HEK293T (cell line): ENCODE measurements at regions not wholly inside any gene's neighbourhood (a gene's known extent, or its start where the extent isn't known, plus 50 kb on each side); places are given as distances from the start of the nearest gene placed in this dataset.

Experiments
- CTCF ChIA-PET: fragments of 350-600 bp; formaldehyde crosslinking; extraction: SDS; loops from one replicate; lab custom pipeline; 2021; ENCODE audit warnings: antibody characterized with exemption, inconsistent platforms; lab: Yijun Ruan, JAX
- POLR2A ChIA-PET: fragments of 350-600 bp; formaldehyde crosslinking; extraction: SDS; loops from one replicate; lab custom pipeline; 2020; ENCODE audit warnings: antibody characterized with exemption, inconsistent platforms; lab: Yijun Ruan, JAX
- DNase-seq: peaks from one replicate; pipeline ENCODE4 v3.0.0; 2012; ENCODE audit warnings: mixed read lengths; ENCODE audit errors: extremely low spot score
- ARNT ChIP-seq: fragments of 450-650 bp; IDR thresholded peaks from 2 replicates; pipeline ENCODE4 v1.6.1; 2017; ENCODE audit warnings: mild to moderate bottlenecking
- BHLHE40 ChIP-seq: fragments of 450-650 bp; IDR thresholded peaks from 2 replicates; pipeline ENCODE4 v1.6.1; 2016; ENCODE audit warnings: mild to moderate bottlenecking, moderate library complexity, borderline replicate concordance
- CTBP1 ChIP-seq: fragments of 450-650 bp; IDR thresholded peaks from 2 replicates; pipeline ENCODE4 v1.6.1; 2016; ENCODE audit warnings: borderline replicate concordance
- ELF4 ChIP-seq: fragments of 450-650 bp; IDR thresholded peaks from 2 replicates; pipeline ENCODE4 v1.6.1; 2017; ENCODE audit warnings: antibody characterized with exemption
- FOXA1 ChIP-seq: fragments of 450-650 bp; IDR thresholded peaks from 2 replicates; pipeline ENCODE4 v1.6.1; 2016; ENCODE audit warnings: mild to moderate bottlenecking
- FOXK2 ChIP-seq: fragments of 450-650 bp; IDR thresholded peaks from 2 replicates; pipeline ENCODE4 v1.6.1; 2016; ENCODE audit warnings: mild to moderate bottlenecking
- FOXM1 ChIP-seq: fragments of 450-650 bp; IDR thresholded peaks from 2 replicates; pipeline ENCODE4 v1.6.1; 2017; ENCODE audit warnings: mild to moderate bottlenecking, borderline replicate concordance
- HDGF ChIP-seq: fragments of 450-650 bp; IDR thresholded peaks from 2 replicates; pipeline ENCODE4 v1.6.1; 2017; ENCODE audit warnings: antibody characterized with exemption, borderline replicate concordance
- L3MBTL2 ChIP-seq: fragments of 450-650 bp; conservative IDR thresholded peaks from 2 replicates; pipeline ENCODE4 v1.6.1; 2016; ENCODE audit warnings: mild to moderate bottlenecking
- LEF1 ChIP-seq: fragments of 450-650 bp; IDR thresholded peaks from 2 replicates; pipeline ENCODE4 v1.6.1; 2017; ENCODE audit warnings: mild to moderate bottlenecking, borderline replicate concordance
- NFRKB ChIP-seq: fragments of 450-650 bp; IDR thresholded peaks from 2 replicates; pipeline ENCODE4 v1.6.1; 2016; ENCODE audit warnings: mild to moderate bottlenecking, moderate library complexity
- SP1 ChIP-seq: fragments of 450-650 bp; IDR thresholded peaks from 2 replicates; pipeline ENCODE4 v1.6.1; 2017
- SUZ12 ChIP-seq: fragments of 450-650 bp; IDR thresholded peaks from 2 replicates; pipeline ENCODE4 v1.6.1; 2016; ENCODE audit warnings: mild to moderate bottlenecking
- TARDBP ChIP-seq: fragments of 450-650 bp; IDR thresholded peaks from 2 replicates; pipeline ENCODE4 v1.6.1; 2016
- ZNF384 ChIP-seq: fragments of 450-650 bp; IDR thresholded peaks from 2 replicates; pipeline ENCODE4 v1.6.1; 2016
- TF ChIP-seq, protein P1 (sequence below): fragments of 450-650 bp; IDR thresholded peaks from 2 replicates; pipeline ENCODE4 v1.6.1; 2016

DNA sequence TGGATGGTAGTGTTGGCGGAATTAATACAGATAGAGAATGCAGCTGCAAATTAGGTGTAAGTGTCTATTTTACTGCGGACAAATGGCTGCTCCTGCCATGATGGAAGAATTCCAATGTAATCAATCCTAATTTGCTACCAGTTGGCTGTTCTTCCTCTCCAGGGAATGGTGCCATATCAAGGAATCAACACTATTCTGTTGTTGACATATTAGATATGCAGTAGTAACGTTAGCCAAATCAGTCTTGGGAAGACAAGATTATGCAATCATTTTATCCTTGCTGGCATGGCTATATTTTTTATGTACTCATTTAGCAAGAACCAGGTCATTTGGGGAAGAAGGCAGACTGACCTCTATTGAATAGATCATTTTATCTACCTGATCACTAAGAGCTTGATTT, 271.2 kb upstream of the AGA start:
- TF ChIP-seq ELF4 (no peak), HDGF (no peak), ZNF384 (no peak), LEF1 (no peak), FOXM1 (no peak), CTBP1 (no peak), BHLHE40 (no peak), FOXK2 (no peak), FOXA1 (no peak), SP1 (no peak), ARNT (no peak), L3MBTL2 (no peak)
- TF ChIP-seq, protein P1, sequence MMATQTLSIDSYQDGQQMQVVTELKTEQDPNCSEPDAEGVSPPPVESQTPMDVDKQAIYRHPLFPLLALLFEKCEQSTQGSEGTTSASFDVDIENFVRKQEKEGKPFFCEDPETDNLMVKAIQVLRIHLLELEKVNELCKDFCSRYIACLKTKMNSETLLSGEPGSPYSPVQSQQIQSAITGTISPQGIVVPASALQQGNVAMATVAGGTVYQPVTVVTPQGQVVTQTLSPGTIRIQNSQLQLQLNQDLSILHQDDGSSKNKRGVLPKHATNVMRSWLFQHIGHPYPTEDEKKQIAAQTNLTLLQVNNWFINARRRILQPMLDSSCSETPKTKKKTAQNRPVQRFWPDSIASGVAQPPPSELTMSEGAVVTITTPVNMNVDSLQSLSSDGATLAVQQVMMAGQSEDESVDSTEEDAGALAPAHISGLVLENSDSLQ: no peak
- POLR2A ChIA-PET: no interaction called here
- DNase-seq: no peak
- CTCF ChIA-PET: no interaction called here

DNA sequence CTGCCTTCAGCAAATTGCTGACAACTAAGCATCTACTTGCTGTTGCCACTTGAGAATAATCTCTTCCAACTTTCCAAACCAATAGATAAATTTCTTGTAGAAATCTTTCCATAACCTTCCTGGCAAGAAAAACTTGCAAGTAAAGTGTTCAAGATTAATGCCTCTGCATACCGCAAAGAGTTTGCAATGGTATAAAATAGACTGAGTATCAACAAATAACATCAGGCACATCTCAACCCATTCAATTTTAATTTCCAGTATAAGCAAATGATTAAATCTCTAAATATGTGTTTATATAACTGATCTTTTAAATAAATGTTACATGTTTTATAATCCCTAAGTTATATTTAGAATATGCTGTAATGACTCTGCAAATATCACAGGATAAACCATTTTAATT, 275.2 kb upstream of the AGA start:
- ChIA-PET CTCF (no interaction called here), POLR2A (no interaction called here)
- DNase-seq: no peak
- TF ChIP-seq HDGF (no peak), CTBP1 (no peak), LEF1 (no peak)

DNA sequence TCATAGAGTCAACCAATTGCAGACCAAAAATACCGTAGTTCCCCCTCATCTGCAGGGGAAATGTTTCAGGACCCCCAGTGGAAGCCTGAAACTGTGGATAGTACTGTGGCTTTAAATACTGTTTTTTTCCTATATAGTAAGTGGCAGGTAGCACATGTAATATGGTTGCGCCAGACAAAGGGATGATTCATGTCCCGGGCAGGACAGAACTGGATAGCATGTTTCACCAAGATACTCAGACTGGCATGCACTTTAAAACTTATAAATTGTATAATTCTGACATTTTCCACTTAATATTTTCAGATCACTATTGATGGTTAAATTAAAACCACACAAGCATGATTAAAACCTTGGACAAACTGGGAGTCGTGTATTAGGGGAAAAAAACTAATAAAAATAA, 276.3 kb upstream of the AGA start:
- TF ChIP-seq NFRKB: no peak
- no peak for TF ChIP-seq SUZ12
- TF ChIP-seq LEF1: no peak
- TF ChIP-seq FOXM1: no peak
- TF ChIP-seq L3MBTL2: no peak
- no peak for TF ChIP-seq HDGF
- TF ChIP-seq ZNF384: no peak
- TF ChIP-seq CTBP1: no peak
- no peak for TF ChIP-seq ELF4
- TF ChIP-seq FOXA1: no peak
- no peak for TF ChIP-seq BHLHE40
- TF ChIP-seq TARDBP: no peak
- TF ChIP-seq, protein P1: no peak
- TF ChIP-seq FOXK2: no peak
- no peak for TF ChIP-seq ARNT
- no peak for TF ChIP-seq SP1
- POLR2A ChIA-PET: no interaction called here
- CTCF ChIA-PET: no interaction called here
- no peak for DNase-seq

DNA sequence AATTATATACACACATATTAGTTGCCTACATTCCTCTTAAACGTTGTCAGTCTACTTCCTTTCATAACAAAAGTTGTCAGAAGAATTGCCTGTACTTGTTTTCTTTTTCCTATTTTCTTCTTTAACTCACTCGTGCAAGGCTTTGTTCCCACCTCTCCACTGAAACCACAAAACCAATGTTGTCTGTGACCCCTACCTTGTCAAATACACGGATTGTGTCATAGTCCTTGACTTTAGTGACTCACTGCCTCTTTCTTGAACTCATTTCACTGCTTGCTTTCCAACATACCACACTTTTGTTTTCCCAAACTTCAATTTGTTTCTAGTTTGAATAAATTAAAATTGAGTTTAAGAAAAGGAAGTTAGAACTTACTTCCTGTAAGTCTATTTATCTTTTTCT, 283.9 kb upstream of the AGA start:
- no peak for TF ChIP-seq ELF4
- no peak for TF ChIP-seq NFRKB
- TF ChIP-seq SP1: no peak
- TF ChIP-seq ZNF384: no peak
- TF ChIP-seq CTBP1: no peak
- no peak for TF ChIP-seq HDGF
- TF ChIP-seq BHLHE40: no peak
- TF ChIP-seq, protein P1: no peak
- TF ChIP-seq ARNT: no peak
- no peak for TF ChIP-seq SUZ12
- no peak for TF ChIP-seq TARDBP
- TF ChIP-seq L3MBTL2: no peak
- no peak for TF ChIP-seq FOXM1
- ChIA-PET CTCF (no interaction called here), POLR2A (no interaction called here)
- no peak for DNase-seq

DNA sequence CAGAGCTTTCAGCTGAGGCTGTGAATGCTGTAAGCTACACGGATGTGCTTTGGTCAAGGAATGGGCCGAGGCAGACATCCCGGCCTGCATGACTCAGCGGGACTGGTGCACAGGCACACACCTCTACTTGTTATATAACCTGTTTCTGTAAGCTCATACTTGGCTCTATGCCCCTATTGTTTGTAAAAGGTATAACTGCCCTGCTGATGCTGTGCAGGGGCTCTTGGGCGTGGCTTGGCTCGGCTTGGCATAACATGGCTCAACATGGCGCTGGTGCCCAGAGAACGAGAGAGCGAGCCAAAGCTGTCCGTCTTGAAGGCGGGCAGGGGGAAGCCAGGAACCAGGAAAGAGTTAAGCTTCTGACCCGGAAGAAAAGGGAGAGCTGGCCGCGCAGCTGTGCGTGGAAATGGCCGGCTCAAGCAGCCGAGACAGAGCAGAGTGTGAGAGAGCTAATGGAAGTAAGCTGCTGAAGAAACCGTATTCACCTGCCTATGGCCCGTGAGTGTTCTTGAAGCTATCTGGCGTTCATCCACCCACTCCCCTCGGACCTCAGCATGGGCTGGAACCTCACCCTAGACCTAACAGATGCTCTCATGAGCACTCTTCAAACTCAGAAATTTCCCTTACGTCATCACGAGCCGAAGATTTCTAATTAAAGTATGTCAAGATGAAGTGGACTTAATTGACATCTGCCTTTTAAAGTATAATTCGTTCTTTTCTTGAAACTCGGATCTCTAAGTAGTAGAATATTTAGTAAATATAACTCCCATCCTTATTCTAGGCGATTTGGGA, 286.3 kb upstream of the AGA start:
- DNase-seq: no peak
- TF ChIP-seq ARNT (no peak), FOXA1 (no peak)
- POLR2A ChIA-PET: no interaction called here
- CTCF ChIA-PET: interaction anchor here (1.0 kb wide), 1 partner anchor 39 kb away, joined by 3 read pairs; no protein-coding TSS in a partner anchor

DNA sequence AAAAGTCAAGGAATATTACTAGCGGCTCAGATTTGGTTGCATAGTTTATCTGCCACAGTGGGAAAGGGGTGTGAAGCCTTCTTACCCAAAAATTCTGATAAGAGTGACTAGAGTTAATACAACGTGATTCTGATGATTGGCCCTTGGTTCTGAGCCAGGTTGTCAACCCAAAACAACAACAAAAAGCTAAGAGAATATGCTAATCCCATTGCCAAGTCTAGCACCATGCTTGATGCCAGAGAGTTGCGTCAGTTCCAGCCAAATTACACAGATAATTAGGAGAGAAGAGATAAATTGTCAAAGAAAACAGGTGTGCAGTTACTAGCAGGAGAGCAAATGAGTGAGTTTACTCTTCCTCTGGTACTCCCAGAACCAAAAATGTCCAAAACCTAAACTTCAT, 287.4 kb upstream of the AGA start:
- DNase-seq: no peak
- ChIA-PET POLR2A (no interaction called here), CTCF (no interaction called here)
- no peak for TF ChIP-seq FOXA1
- TF ChIP-seq TARDBP: no peak
- no peak for TF ChIP-seq ZNF384
- no peak for TF ChIP-seq SP1
- TF ChIP-seq FOXM1: no peak
- no peak for TF ChIP-seq BHLHE40
- TF ChIP-seq, protein P1: no peak
- TF ChIP-seq CTBP1: no peak
- no peak for TF ChIP-seq ELF4
- no peak for TF ChIP-seq HDGF
- TF ChIP-seq L3MBTL2: no peak
- TF ChIP-seq LEF1: no peak
- no peak for TF ChIP-seq ARNT
- no peak for TF ChIP-seq FOXK2
- TF ChIP-seq SUZ12: no peak
- TF ChIP-seq NFRKB: no peak
